GM18870 (cell line): ENCODE measurements at regions not wholly inside any gene's neighbourhood (a gene's known extent, or its start where the extent isn't known, plus 50 kb on each side); places are given as distances from the start of the nearest gene placed in this dataset.

Source experiments
- ATAC-seq: cut with Tn5 transposase; IDR thresholded peaks from one replicate; pipeline ENCODE4 v1.9.1; 2021; ENCODE audit warnings: moderate library complexity; ENCODE audit not compliant: unreplicated experiment

DNA sequence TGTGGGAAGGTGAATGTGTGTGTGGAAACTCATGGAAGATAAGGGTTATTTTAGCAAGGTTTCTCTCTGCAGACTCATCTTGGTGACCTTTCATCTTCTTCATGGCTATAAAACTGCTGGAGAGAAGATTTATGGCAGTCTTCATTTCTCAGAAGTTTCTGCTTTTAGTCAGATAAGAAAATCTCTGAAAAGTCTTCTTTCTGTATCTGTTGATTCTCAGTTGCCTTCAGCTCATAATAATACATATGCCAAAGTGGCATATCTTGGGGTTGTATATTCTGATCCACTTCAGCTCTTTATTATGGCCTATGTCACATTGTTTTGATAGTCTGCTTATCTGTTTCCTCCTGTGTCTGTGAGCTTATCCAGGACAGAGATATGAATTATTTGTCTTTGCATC is 143.3 kb upstream of the TMTC4 start:
- no peak for ATAC-seq

DNA sequence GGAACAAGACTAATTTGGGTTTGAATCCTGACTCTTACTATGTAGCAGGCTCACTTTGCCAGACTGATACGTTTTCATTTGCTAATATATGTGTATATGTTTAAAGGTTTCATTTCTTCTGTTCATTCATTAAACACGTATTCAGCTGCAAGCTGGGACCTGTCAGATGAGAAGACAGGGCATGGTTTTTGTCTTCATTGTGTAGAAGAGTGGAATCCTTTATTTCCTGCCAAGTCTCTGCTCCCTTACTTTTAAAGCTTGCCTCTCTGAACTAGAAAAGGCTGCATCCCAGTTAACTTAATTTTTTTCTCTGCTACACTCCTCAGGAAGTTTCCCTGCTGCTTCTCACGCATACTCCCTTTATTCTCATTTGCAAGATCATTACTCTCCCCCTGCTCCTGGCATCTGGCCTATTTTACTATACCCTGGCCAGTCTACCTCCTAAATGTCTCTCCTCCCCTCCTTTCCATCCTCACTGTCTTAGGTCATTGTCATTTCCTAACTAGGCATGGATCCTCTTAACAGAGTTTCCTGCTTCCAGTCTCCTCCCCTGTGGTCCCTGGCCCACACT is 141.0 kb upstream of the TMTC4 start:
- ATAC-seq = no peak

DNA sequence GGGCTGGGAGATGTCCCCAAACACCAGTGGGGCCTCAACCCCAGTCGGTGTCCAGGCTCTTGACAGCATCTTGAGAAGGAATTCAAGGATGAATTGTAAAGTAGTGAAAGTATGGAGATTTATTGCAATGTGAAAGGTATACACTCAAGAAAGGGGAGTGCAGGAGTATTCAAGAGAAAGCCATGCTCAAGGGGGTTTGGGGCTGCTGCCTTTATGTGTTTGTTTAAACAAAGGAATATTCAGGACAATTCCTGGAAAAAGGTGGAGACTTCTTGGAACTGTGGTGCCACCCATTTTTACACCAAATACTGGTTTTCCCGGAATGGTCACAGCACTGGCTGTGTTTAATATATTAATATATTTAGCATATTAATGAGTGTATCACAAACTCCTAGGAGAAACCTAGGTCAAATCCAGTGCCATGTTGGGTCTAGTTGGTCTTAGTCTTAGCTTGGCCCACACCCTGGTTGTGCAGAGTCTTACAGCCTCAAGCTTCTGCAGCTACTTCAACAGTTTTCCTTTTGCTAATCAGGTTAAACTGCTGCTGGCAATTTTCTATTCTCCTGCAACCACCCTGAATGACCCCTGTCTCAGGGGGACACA is 138.5 kb upstream of the TMTC4 start:
- no peak for ATAC-seq

DNA sequence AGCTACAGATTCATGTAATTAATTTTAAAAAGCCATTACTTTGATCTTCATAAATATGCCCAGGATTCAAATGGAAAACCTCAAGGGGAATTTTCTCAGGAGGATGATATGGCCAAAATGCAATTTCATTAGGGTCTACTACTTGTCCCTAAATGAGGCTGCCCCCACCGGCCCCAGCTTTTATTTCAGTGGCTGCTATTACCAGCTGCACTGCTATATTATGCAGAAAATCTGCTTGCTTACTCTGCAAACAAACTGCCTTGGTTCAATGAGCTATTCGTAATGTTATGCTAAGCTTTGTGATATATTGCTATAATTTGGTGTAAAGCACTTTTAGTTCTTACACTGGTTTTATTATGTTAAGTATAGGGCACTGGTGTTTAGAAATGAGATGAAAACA is 137.3 kb upstream of the TMTC4 start:
- ATAC-seq = no peak

DNA sequence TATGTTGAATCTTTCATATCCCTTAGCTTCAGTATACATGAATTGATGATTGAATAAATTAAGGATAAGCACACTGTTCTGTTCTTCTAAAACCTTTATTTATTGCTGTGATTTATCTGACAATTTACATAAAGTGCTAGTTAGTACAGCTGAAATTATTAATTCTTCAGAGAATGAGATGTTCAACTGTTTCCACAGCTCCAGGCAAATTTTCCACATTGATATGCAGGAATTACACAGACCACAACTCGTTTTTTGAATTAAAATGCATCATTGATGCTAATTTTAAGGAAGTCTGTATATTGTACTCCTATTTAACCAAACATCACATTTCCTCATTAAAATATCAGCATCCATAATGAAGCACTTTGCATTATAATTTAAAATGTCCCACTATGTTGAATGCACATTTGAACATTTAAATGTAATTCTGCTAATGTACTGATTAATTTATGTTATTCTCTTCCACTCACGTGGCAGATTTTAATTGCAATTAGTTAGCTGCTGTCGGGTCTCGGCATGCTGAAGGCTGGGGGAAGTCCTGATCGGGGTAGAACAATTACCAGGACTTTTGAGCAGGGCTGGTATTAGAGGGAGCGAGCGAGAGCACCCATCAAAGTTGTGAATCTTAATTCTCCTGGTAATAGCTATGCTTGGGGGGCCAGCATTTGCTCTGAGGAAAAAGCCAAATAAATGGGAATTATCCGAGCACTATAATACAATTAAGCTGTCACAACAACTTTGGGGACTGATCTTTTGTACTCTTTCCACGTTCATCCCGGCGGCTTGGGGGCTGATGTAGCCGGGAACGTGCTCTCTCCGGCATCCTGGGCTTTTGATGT is 136.7 kb upstream of the TMTC4 start:
- no peak for ATAC-seq

DNA sequence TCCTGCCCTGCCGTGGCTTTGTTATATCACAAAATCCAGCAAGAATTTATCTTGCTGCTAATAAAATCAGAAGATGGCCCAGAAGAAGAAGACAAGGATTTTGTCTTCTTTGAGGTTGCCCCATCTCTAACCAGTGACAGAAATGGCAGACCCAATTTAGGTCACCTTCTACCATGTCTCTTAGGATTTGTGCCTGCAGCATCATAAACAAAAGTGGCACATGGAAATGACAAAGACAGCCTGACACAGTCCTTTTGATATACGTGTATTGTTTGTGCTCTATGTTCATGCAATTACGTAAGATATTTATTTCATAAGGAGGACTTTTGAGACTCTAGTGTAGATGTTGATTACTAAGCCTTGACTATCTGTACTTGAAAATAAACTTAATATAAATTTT is 135.9 kb upstream of the TMTC4 start:
- no peak for ATAC-seq

DNA sequence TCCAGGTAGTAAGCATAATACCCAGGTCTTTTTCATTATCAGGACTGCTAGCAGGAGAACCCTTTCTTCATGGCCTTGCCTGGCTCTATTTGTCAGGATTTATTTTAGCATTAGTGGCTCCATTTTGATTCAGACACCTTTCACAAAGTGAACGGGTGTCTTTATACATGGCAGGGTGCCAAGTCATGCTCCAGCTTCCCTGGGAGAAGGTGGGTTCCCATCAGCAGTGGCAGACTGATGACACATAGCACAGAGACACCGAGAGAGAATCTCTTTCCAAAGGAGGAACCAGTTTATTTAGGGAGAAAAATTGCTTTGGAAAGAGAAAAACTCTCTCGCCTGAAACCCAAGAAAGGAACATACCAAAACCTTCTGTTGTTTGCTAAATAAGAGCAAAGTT is 135.3 kb upstream of the TMTC4 start:
- no peak for ATAC-seq

DNA sequence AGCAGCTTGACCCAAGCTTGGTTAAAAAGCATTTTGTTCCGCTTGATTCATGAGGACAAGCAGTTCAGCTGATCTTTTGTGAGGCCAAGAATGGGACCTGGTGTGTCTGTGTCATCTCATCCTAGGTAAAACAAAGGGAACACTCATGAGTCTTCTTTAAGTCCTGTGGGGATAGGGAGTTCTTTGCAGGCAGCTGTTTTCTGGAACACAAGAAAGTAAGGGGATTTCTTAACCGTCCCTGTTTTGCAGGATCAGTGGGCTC is 134.5 kb upstream of the TMTC4 start:
- no peak for ATAC-seq

DNA sequence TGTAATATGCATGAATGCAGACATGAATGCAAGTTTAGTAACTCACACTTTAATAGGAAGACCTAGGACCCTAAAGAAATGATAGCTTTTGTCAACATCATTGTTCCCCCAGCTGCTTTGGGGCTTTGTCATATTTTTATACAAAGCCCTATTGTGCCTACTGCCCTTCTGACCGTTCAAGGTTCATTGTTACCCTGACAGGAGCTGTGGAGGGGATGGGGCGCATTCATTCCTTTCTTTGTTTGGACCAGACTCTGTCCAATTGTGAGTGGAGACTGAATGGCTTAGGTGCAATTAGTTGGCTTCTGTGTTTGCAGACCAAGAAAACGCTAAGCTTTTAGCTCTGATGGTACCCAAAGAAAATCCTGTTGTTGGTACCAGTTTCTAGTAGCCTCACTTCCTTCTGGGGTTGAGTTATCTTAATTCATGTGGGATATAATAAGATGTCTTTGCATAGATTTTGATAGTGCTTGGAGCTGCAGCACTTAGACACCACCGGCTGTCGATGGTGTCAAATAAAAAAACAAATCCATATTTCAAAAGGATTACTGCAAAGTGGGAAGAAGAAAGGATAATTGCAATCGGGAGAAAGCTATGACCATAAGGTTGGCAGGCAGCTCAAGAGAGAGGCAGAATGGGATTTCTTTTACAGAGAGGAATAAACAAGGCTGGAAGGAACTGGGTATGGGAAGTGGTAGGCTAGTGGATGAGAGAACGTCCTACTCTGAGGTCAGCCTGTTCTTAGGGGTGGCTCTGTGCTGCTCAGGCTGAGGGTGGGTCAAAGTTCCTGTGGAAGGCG is 133.9 kb upstream of the TMTC4 start:
- ATAC-seq = no peak

DNA sequence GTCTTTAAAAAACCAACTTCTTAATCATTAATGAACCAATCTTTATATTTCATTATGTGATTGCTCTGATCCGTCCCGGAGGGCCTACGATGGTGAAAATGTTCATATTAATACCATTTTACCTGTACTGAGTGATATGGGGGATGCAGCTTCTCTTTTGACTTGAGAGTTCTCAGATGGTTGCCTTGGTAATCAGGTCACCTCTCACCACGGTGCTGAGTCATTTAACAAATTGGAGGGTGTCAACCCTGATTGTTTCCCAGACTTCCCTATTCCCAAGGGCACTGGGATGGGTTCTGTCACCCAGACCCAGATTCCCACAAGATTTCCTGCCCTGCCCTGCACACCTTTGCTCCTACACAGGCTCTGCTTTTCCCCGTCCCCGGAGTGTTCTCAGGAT is 128.5 kb upstream of the TMTC4 start:
- no peak for ATAC-seq

DNA sequence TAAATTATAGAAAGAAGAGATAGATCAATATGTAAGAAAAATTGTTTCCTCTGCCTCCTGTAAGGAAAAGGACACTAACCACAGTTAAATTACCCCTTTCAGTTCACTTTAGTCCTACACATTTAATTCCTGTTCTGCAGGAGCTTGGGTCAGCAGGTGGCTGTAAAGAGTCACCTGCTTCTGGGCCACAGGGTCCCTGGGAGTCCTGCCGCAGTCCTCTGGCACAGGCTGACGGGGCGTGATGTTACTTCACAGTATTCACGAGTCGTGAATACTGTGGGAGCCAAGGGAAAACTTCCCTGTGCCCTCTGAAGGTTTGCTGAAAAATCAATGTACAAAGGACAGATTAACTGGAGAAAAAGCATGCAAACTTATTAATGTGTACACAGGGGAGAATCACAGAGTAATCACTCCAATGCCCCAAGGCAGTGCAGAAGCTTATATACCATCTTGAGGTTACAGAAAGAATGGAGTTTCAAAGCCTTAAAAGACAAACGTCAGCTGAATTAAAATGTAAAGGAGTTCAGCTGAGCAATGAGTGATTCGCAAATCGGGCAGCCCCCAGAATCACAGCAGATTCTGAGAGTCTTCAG is 125.8 kb upstream of the TMTC4 start:
- no peak for ATAC-seq

DNA sequence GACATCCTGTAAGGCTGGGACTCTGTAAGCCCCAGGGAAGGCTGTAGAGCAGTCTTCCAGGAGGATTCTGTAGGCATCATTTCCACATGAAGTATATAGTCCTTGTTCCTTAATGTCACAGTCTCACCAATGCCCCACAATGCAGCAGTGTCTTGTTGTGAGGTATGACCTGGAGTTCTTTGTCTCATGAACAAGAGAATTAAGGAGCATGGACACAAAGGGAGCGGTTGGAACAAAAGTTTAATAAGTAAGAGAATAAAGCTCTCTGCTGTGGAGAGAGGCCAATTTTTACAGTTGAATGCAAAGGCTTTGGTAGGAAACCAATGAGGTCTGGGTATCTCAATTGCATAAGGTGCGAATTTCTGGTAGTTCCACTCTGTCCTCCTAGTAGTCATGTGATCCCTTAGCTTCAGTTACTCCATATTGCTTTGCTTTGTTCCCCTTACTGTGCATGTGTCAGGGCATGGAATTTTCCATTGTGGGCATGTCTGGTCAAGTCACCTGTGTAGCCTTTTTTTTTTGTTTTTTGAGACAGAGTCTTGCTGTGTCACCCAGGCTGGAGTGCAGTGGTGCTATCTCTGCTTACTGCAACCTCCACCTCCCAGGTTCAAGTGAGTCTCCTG is 124.3 kb upstream of the TMTC4 start:
- no peak for ATAC-seq

DNA sequence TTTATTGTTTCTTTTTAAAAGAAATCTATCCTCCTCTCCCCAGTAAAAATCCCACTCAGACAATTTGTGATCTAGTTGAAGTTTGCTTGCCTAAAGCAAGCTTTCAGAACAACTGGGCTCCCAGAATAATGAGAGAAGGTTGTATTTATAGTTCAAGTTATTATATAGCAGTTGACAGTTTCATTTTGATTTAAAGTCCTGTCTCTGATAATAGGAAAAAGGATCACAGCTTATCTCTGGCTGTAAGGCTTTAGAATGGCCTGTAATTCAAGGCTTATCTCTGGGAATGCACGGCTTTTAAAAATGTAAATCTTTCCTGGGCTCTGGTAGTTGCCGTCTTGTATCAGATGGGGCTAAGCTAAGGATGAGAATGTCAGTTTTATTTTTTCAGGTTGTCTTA is 123.3 kb upstream of the TMTC4 start:
- no peak for ATAC-seq

DNA sequence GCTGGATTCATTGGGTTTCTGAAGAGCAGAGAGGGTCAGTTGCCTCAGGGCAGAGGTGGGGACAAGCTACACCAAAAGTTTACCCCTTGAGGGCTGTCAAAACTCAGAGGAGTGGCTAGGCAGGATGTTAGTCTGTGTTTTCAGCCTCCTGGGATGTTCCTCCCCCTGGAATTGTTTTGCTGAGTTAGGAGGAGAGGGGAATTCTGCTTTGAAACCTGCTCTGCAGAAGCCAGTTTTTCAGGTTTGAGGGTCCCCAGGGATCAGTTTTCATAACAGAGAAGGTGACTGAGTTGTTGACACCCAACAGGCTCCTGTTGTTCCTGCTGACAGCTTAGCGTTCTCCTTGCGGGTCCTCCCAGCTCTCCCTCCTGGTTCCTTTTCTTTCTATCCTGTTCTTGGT is 121.9 kb upstream of the TMTC4 start:
- no peak for ATAC-seq

DNA sequence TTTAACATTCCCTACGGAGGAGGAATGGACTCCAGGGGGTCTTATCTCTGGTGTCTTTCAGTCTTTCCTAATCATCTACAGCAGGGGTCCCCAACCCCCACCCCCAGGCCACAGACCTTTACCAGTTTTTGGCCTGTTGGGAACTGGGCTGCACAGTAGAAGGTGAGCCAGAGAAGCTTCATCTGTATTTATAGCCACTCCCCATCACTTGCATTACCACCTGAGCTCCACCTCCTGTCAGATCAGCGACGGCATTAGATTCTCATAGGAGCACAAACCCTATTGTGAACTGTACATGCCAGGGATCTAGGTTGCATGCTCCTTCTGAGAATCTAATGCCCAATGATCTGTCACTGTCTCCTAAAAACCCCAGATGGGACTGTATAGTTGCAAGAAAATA is 120.0 kb upstream of the TMTC4 start:
- no peak for ATAC-seq

DNA sequence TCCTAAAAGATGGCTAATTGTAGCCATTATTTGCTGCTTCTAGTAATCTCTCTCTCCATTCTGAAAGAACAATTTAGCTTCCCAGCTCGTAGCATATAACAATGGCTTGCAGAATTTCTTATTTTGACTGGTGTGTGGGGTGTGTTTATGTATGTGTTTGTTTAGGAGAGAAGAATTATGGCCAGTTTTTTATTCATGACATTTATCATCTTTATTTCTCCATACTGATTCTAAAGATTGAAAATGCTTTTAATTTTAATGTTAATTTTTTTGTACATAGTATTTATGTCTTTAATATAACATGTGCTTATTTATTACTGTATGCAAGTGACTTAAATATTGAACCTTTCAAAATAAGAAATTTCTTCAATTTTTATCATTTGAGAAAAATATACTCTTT is 115.8 kb upstream of the TMTC4 start:
- ATAC-seq = peak; percentile 11

DNA sequence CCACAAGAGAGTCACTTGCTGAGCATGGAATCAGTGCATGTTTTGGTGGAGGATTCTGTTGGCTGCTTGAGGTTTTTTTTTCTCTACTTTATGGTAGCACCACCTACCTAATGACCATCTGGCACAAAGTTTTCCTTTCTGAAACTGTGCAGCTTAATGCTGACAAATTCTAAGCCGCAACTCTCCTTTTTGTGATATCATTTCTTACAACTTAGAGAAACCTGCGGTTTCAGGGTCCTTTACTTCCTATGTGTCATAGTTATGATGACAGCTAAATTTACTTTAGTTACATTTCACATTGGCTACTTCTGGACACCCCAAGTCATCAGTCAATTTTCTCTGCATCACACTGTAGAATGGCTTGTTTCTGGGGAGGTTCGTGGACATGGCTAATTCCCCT is 115.4 kb upstream of the TMTC4 start:
- peak; percentile 98 for ATAC-seq

DNA sequence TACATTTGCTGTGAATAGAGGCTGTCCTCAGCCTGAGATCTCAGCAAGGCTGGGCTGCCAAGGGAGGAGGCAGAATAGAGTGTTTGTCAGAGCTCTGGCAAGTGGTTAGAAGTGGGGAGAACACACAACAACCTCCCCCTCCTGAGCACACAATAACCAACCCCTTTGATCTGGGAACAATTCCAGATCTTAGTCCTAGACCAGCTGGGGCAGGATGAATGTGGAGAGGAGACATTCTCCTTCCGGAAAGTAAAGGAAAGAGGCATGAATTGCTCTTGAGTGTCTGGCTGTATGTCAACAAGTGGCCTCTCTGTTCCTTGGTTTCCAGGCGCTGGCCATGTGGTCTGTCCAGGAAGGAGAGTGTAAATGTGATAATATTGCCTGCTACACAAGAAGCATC is 114.9 kb upstream of the TMTC4 start:
- no peak for ATAC-seq

DNA sequence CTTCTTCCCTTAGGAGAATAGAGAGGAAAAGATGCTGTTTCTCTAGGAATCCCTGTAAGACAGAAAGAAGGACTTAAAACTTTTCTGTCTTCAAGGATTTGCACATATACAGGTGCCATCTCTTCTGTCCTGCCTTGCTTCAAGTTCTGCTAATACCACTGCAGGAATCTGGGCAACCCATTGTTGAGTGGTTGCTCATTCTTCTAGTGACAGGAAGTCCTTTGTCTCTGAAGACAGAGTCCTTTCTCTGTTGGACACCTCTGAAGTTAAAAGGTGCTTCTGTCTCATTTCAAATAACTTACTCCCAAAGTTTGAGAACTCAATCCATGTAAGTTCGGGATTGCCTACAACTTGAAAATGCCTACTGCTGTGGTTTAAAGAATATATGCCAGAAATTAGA is 114.4 kb upstream of the TMTC4 start:
- ATAC-seq = no peak

DNA sequence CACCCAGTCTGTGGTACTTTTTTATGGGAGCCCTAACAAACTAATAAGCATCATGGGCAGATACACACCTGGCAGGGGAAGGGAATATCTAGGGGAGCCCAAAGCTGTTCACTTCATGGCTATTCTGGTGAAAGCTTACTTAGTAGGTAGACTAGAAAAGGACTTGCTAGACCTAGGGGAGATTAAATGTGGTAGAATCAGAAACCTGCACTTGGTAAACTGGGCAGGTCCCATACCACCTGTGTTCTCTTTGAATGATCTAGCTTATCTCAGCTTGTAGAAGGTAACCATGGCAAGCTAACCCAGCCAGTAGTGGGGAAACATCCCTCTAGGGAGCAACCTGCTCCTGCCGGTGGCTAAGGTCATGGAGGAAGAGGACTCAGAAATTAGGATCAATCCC is 113.9 kb upstream of the TMTC4 start:
- ATAC-seq = no peak

DNA sequence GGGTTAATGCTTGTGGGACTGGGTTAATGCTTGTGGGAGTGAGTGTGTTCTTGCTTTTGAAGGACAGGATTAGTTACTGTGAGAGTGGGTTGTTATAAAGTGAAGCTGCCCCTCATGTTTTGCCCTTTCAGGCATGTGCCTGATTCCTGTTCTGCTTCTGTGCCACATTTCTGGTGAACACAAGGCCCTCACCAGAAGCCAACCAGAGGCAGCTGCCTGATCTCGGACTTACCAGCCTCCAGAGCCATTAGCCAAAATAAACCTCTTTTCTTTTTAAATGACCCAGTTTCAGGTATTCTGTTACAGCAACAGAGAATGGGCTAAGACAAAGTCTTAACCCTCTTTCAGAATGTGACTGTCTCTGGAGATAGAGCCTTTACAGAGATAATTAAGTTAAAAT is 113.3 kb upstream of the TMTC4 start:
- ATAC-seq = no peak
